HG02852 (cell line): ENCODE measurements at regions not wholly inside any gene's neighbourhood (a gene's known extent, or its start where the extent isn't known, plus 50 kb on each side); places are given as distances from the start of the nearest gene placed in this dataset.
A peak's percentile ranks its signal among the peaks of the same experiment; 100 is the strongest.
"Not testable (repeated sequence)": the region's sequence is repeated elsewhere in the genome, so short reads cannot be mapped to it uniquely, and the experiment has no call there.

Experiments used
- ATAC-seq: cut with Tn5 transposase; IDR thresholded peaks from one replicate; pipeline ENCODE4 v1.9.1; 2021; ENCODE audit warnings: mild to moderate bottlenecking, moderate library complexity; ENCODE audit not compliant: unreplicated experiment

- no peak for ATAC-seq
Measured at GRCh38 chr3:27560484-27561056, 76.4 kb upstream of the SLC4A7 start.

GRCh38 chr3:27559835-27560234, 75.7 kb upstream of the SLC4A7 start:
- ATAC-seq = no peak

- no peak for ATAC-seq
Measured at GRCh38 chr3:27559381-27559780, 75.2 kb upstream of the SLC4A7 start.

- no peak for ATAC-seq
Measured at GRCh38 chr3:27557411-27557810, 73.2 kb upstream of the SLC4A7 start.

GRCh38 chr3:27556887-27557286, 72.7 kb upstream of the SLC4A7 start:
- no peak for ATAC-seq

- no peak for ATAC-seq
Measured at GRCh38 chr3:27554706-27555105, 70.5 kb upstream of the SLC4A7 start.

GRCh38 chr3:27553886-27554540, 69.8 kb upstream of the SLC4A7 start:
- no peak for ATAC-seq

GRCh38 chr3:27552708-27553107, 68.5 kb upstream of the SLC4A7 start:
- not testable (repeated sequence) for ATAC-seq

- ATAC-seq = not testable (repeated sequence)
Measured at GRCh38 chr3:27551413-27551812, 67.2 kb upstream of the SLC4A7 start.

GRCh38 chr3:27545061-27545460, 60.9 kb upstream of the SLC4A7 start:
- no peak for ATAC-seq

GRCh38 chr3:27544372-27544865, 60.2 kb upstream of the SLC4A7 start:
- ATAC-seq = no peak

- no peak for ATAC-seq
Measured at GRCh38 chr3:27542476-27542875, 58.3 kb upstream of the SLC4A7 start.

- no peak for ATAC-seq
Measured at GRCh38 chr3:27540231-27540630, 56.0 kb upstream of the SLC4A7 start.

GRCh38 chr3:27536491-27536890, 52.3 kb upstream of the SLC4A7 start:
- ATAC-seq = no peak

GRCh38 chr3:27535809-27536392, 51.7 kb upstream of the SLC4A7 start:
- ATAC-seq = no peak

- peak; percentile 79 for ATAC-seq
Measured at GRCh38 chr3:27533718-27534573, 49.8 kb upstream of the SLC4A7 start.
